HCT116 (cell line): ENCODE measurements at regions not wholly inside any gene's neighbourhood (a gene's known extent, or its start where the extent isn't known, plus 50 kb on each side); places are given as distances from the start of the nearest gene placed in this dataset.

ENCODE experiments used
- ATAC-seq: fragments of 200-7000 bp; cut with Tn5 transposase; 2 replicates; pipeline ENCODE4 v1.9.1; 2020; ENCODE audit warnings: mild to moderate bottlenecking, moderate library complexity
- BruUV-seq: library from RNA; stranded (reverse); fragments of 400-500 nt; replicated peaks from 2 replicates; lab custom pipeline; 2021; lab: Mats Ljungman, UMichigan
- CTCF ChIA-PET: fragments of 300-600 bp; sonication (Branson Sonifier 250); formaldehyde crosslinking; loops from one replicate; lab custom pipeline; 2021; ENCODE audit warnings: antibody characterized with exemption; lab: Charles Lee
- POLR2A ChIA-PET: fragments of 300-600, 350-600 bp; sonication (Branson Sonifier 250); formaldehyde crosslinking; loops from one replicate; lab custom pipeline; 2021; ENCODE audit warnings: antibody characterized with exemption; lab: Charles Lee
- RAD21 ChIA-PET, 2 experiments: fragments of 300-600 bp; sonication (Branson Sonifier 250); formaldehyde crosslinking; loops; one replicate each; lab custom pipeline; 2023; ENCODE audit warnings: low total read pairs in 2 of 2; ENCODE audit not compliant: uncharacterized antibody in 2 of 2, unreplicated experiment in 2 of 2, low non-redundant PET in 1 of 2; lab: Charles Lee
- DNase-seq: peaks from one replicate; pipeline ENCODE4 v3.0.0-alpha.2; 2010; ENCODE audit warnings: low read depth, low spot score
- H2AFZ ChIP-seq: fragments of 200-600 bp; shearing (Covaris generic), sonication (generic); 2 replicates; pipeline ENCODE4 v1.6.1; 2017; ENCODE audit warnings: low read depth, mixed run types, mixed read lengths, antibody characterized with exemption, low read length; ENCODE audit not compliant: poor library complexity, severe bottlenecking
- H3K27ac ChIP-seq: 2 replicates; pipeline ENCODE4 v1.5.1; 2012; ENCODE audit warnings: low read depth, low read length
- H3K27me3 ChIP-seq: fragments of 200-600 bp; sonication (generic); 2 replicates; pipeline ENCODE4 v1.6.1; 2016; ENCODE audit warnings: mixed run types, low read length, mixed read lengths; ENCODE audit not compliant: insufficient read depth
- H3K36me3 ChIP-seq, 2 experiments: fragments of 200-500 bp in 1 of 2; fragments of 200-600 bp in 1 of 2; sonication (Bioruptor generic) in 1 of 2; sonication (generic) in 1 of 2; 2 replicates each; pipeline versions ENCODE4 v1.5.1 to v1.6.1; 2014 to 2016; ENCODE audit warnings: low read length in 2 of 2, inconsistent platforms in 1 of 2, mixed read lengths in 1 of 2, mixed run types in 1 of 2; ENCODE audit not compliant: insufficient read depth in 2 of 2, control insufficient read depth in 1 of 2
- H3K4me1 ChIP-seq, 2 experiments: fragments of 200-600 bp in 1 of 2; sonication (generic) in 1 of 2; 2 replicates each; pipeline versions ENCODE4 v1.5.1 to v1.6.1; 2012 to 2017; ENCODE audit warnings: low read length in 2 of 2, inconsistent platforms in 1 of 2, mild to moderate bottlenecking in 1 of 2, mixed read lengths in 1 of 2, mixed run types in 1 of 2, moderate library complexity in 1 of 2; ENCODE audit not compliant: insufficient read depth in 2 of 2, control insufficient read depth in 1 of 2
- H3K4me2 ChIP-seq: fragments of 200-600 bp; sonication (generic); 2 replicates; pipeline ENCODE4 v1.6.1; 2017; ENCODE audit warnings: mixed run types, low read length, mixed read lengths
- H3K4me3 ChIP-seq, 2 experiments: fragments of 200-600 bp in 1 of 2; sonication (generic) in 1 of 2; replicated peaks in 1 of 2; 2 replicates each; pipeline ENCODE4 v1.5.1; 2011 to 2016; ENCODE audit warnings: low read length in 2 of 2, control low read depth in 1 of 2, low read depth in 1 of 2, mild to moderate bottlenecking in 1 of 2, mixed read lengths in 1 of 2, mixed run types in 1 of 2
- H3K79me2 ChIP-seq: fragments of 200-600 bp; sonication (generic); 2 replicates; pipeline ENCODE4 v1.6.1; 2017; ENCODE audit warnings: mild to moderate bottlenecking, mixed run types, low read length, moderate library complexity, mixed read lengths; ENCODE audit not compliant: insufficient read depth
- H3K9ac ChIP-seq: fragments of 200-600 bp; sonication (generic); 2 replicates; pipeline ENCODE4 v1.6.1; 2016; ENCODE audit warnings: low read length, mixed read lengths
- H3K9me2 ChIP-seq: fragments of 200-600 bp; sonication (generic), shearing (Covaris generic); 2 replicates; pipeline ENCODE4 v1.6.1; 2017; ENCODE audit warnings: mixed run types, mild to moderate bottlenecking, moderate library complexity; ENCODE audit not compliant: insufficient read depth
- H3K9me3 ChIP-seq, 2 experiments: fragments of 200-500 bp in 1 of 2; fragments of 200-600 bp in 1 of 2; sonication (Bioruptor generic) in 1 of 2; sonication (generic) in 1 of 2; 2 replicates each; pipeline ENCODE4 v1.6.1; 2014 to 2017; ENCODE audit warnings: low read length in 2 of 2, mixed read lengths in 2 of 2, inconsistent platforms in 1 of 2, low read depth in 1 of 2, mild to moderate bottlenecking in 1 of 2, mixed run types in 1 of 2, moderate library complexity in 1 of 2; ENCODE audit not compliant: control insufficient read depth in 1 of 2, insufficient read depth in 1 of 2
- H4K20me1 ChIP-seq: fragments of 200-600 bp; sonication (generic), shearing (Covaris generic); 2 replicates; pipeline ENCODE4 v1.6.1; 2017; ENCODE audit warnings: mixed run types, mild to moderate bottlenecking, moderate library complexity; ENCODE audit not compliant: insufficient read depth
- CBX3 ChIP-seq: IDR thresholded peaks from 2 replicates; pipeline ENCODE4 v1.6.1; 2012; ENCODE audit warnings: low read depth
- EGR1 ChIP-seq: IDR thresholded peaks from 2 replicates; pipeline ENCODE4 v1.6.1; 2012; ENCODE audit warnings: low read depth
- ELF1 ChIP-seq: IDR thresholded peaks from 2 replicates; pipeline ENCODE4 v1.6.1; 2012; ENCODE audit warnings: low read depth, borderline replicate concordance
- EZH2 ChIP-seq: fragments of 200-600 bp; sonication (generic); IDR thresholded peaks from 2 replicates; pipeline ENCODE4 v1.6.1; 2017; ENCODE audit warnings: antibody characterized with exemption, mixed run types
- FOSL1 ChIP-seq: IDR thresholded peaks from 2 replicates; pipeline ENCODE4 v1.6.1; 2012; ENCODE audit warnings: low read depth
- JUND ChIP-seq: IDR thresholded peaks from 2 replicates; pipeline ENCODE4 v1.6.1; 2012
- POLR2A ChIP-seq: IDR thresholded peaks from 2 replicates; pipeline ENCODE4 v1.7.0; 2011; ENCODE audit warnings: borderline replicate concordance; ENCODE audit not compliant: insufficient read depth, insufficient read length; ENCODE audit errors: extremely low read depth
- POLR2AphosphoS5 ChIP-seq: IDR thresholded peaks from 2 replicates; pipeline ENCODE4 v1.6.1; 2011; ENCODE audit warnings: mild to moderate bottlenecking, low read depth, low read length, moderate library complexity
- SIN3A ChIP-seq: IDR thresholded peaks from 2 replicates; pipeline ENCODE4 v1.6.1; 2012; ENCODE audit warnings: low read depth
- SP1 ChIP-seq: IDR thresholded peaks from 2 replicates; pipeline ENCODE4 v1.6.1; 2012; ENCODE audit warnings: low read depth
- SRF ChIP-seq: IDR thresholded peaks from 2 replicates; pipeline ENCODE4 v1.6.1; 2012; ENCODE audit warnings: low read depth
- YY1 ChIP-seq: IDR thresholded peaks from 2 replicates; pipeline ENCODE4 v1.6.1; 2011; ENCODE audit warnings: low read length, low read depth, moderate library complexity, mild to moderate bottlenecking; ENCODE audit not compliant: insufficient replicate concordance; ENCODE audit errors: extremely low read depth
- ZFX ChIP-seq: fragments of 450-650 bp; IDR thresholded peaks from 2 replicates; pipeline ENCODE4 v1.6.1; 2017
- ZNF274 ChIP-seq: fragments of 200-500 bp; sonication (Bioruptor generic); IDR thresholded peaks from 2 replicates; pipeline ENCODE4 v1.6.1; 2014; ENCODE audit warnings: mild to moderate bottlenecking, low read depth, low read length, inconsistent platforms
- intact Hi-C: fragments of 100-400 bp; cut with micrococcal nuclease; formaldehyde crosslinking; loops from 2 replicates; pipeline ENCODE4 v1.10.0; 2022
- TF ChIP-seq, protein P1 (sequence below): IDR thresholded peaks from 2 replicates; pipeline ENCODE4 v1.6.1; 2012; ENCODE audit warnings: low read depth
- TF ChIP-seq, protein P2 (sequence below): IDR thresholded peaks from 2 replicates; pipeline ENCODE4 v1.6.1; 2012
- TF ChIP-seq, protein P3 (sequence below), 3 experiments: fragments of 200-600 bp in 1 of 3; sonication (generic) in 1 of 3; IDR thresholded peaks in 2 of 3; conservative IDR thresholded peaks in 1 of 3; 2 replicates each; pipeline ENCODE4 v1.5.1; 2012 to 2017; ENCODE audit warnings: low read depth in 2 of 3, low read length in 2 of 3, antibody characterized with exemption in 1 of 3, borderline replicate concordance in 1 of 3, control low read depth in 1 of 3, mild to moderate bottlenecking in 1 of 3, mixed read lengths in 1 of 3, mixed run types in 1 of 3, moderate library complexity in 1 of 3; ENCODE audit not compliant: insufficient read depth in 1 of 3
- TF ChIP-seq, protein P4 (sequence below): IDR thresholded peaks from 2 replicates; pipeline ENCODE4 v1.6.1; 2012

DNA sequence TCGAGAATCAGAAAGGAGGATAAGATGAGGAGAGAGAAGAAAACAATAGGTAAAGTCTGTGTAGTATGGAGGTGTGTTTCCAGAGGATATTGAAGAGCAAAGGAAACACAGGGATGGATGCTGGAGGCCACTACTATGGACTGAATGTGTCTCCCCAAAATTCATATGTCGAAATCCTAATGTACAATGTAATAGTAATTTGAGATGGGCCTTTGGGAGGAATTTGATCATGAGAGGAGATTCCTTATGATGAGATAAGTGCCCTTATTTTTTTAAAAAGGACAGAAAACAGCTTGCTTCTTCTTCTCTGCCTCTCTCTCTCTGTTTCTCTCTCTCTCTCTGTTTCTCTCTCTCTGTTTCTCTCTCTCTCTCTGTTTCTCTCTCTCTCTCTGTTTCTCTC, 602.2 kb upstream of the ADAMTS5 start:
- POLR2A ChIA-PET: no interaction called here
- CTCF ChIA-PET: no interaction called here

More for the DNA sequence above, 602.2 kb upstream of the ADAMTS5 start:
- H3K79me2 ChIP-seq: no peaks in the 10 kb centered on the region
- H2AFZ ChIP-seq: no peak overlapping the region
- ATAC-seq (no peak), DNase-seq (no peak)
- H3K9me2 ChIP-seq: no peaks in the 10 kb centered on the region
- peaks cover 23 to 31% of the 10 kb centered on the region in 2 experiments; a peak in 3 of 4 replicates for H3K9me3 ChIP-seq
- H3K4me1 ChIP-seq: no peaks in the 10 kb centered on the region
- intact Hi-C loops: no loop called here
- H3K27me3 ChIP-seq: no peaks in the 10 kb centered on the region
- BruUV-seq: no TSS peak
- H3K4me2 ChIP-seq: no peak overlapping the region
- TF ChIP-seq SRF (no peak), CBX3 (no peak), POLR2A (no peak), JUND (no peak), ELF1 (no peak), FOSL1 (no peak), ZFX (no peak), EGR1 (no peak), ZNF274 (no peak), SP1 (no peak), POLR2AphosphoS5 (no peak), SIN3A (no peak), YY1 (no peak), EZH2 (no peak)
- TF ChIP-seq, protein P1, sequence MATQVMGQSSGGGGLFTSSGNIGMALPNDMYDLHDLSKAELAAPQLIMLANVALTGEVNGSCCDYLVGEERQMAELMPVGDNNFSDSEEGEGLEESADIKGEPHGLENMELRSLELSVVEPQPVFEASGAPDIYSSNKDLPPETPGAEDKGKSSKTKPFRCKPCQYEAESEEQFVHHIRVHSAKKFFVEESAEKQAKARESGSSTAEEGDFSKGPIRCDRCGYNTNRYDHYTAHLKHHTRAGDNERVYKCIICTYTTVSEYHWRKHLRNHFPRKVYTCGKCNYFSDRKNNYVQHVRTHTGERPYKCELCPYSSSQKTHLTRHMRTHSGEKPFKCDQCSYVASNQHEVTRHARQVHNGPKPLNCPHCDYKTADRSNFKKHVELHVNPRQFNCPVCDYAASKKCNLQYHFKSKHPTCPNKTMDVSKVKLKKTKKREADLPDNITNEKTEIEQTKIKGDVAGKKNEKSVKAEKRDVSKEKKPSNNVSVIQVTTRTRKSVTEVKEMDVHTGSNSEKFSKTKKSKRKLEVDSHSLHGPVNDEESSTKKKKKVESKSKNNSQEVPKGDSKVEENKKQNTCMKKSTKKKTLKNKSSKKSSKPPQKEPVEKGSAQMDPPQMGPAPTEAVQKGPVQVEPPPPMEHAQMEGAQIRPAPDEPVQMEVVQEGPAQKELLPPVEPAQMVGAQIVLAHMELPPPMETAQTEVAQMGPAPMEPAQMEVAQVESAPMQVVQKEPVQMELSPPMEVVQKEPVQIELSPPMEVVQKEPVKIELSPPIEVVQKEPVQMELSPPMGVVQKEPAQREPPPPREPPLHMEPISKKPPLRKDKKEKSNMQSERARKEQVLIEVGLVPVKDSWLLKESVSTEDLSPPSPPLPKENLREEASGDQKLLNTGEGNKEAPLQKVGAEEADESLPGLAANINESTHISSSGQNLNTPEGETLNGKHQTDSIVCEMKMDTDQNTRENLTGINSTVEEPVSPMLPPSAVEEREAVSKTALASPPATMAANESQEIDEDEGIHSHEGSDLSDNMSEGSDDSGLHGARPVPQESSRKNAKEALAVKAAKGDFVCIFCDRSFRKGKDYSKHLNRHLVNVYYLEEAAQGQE: no peak
- TF ChIP-seq, protein P2, sequence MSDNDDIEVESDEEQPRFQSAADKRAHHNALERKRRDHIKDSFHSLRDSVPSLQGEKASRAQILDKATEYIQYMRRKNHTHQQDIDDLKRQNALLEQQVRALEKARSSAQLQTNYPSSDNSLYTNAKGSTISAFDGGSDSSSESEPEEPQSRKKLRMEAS: no peak
- TF ChIP-seq, protein P3, sequence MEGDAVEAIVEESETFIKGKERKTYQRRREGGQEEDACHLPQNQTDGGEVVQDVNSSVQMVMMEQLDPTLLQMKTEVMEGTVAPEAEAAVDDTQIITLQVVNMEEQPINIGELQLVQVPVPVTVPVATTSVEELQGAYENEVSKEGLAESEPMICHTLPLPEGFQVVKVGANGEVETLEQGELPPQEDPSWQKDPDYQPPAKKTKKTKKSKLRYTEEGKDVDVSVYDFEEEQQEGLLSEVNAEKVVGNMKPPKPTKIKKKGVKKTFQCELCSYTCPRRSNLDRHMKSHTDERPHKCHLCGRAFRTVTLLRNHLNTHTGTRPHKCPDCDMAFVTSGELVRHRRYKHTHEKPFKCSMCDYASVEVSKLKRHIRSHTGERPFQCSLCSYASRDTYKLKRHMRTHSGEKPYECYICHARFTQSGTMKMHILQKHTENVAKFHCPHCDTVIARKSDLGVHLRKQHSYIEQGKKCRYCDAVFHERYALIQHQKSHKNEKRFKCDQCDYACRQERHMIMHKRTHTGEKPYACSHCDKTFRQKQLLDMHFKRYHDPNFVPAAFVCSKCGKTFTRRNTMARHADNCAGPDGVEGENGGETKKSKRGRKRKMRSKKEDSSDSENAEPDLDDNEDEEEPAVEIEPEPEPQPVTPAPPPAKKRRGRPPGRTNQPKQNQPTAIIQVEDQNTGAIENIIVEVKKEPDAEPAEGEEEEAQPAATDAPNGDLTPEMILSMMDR (IDR thresholded peaks at IDR 0.05 in 2 of 3, conservative IDR thresholded peaks at IDR 0.05 in 1 of 3; ENCODE audit: borderline replicate concordance in 1 of 3, insufficient read depth in 1 of 3, low read depth in 2 of 3, low read length in 2 of 3): no peak
- TF ChIP-seq, protein P4, sequence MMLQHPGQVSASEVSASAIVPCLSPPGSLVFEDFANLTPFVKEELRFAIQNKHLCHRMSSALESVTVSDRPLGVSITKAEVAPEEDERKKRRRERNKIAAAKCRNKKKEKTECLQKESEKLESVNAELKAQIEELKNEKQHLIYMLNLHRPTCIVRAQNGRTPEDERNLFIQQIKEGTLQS: no peak
- H3K4me3 ChIP-seq: no peak overlapping the region
- H3K36me3 ChIP-seq: no peaks in the 10 kb centered on the region
- no peak overlapping the region for H3K27ac ChIP-seq
- no peak overlapping the region for H3K9ac ChIP-seq
- H4K20me1 ChIP-seq: no peaks in the 10 kb centered on the region
- RAD21 ChIA-PET: no interaction called here
